Hypothalamus (tissue), 51 donors: ENCODE measurements at regions not wholly inside any gene's neighbourhood (a gene's known extent, or its start where the extent isn't known, plus 50 kb on each side); places are given as distances from the start of the nearest gene placed in this dataset.

Source experiments
- DNase-seq, 51 donors: peaks; one replicate each; lab custom pipeline; 2025; lab: John Stamatoyannopoulos, UW

DNA sequence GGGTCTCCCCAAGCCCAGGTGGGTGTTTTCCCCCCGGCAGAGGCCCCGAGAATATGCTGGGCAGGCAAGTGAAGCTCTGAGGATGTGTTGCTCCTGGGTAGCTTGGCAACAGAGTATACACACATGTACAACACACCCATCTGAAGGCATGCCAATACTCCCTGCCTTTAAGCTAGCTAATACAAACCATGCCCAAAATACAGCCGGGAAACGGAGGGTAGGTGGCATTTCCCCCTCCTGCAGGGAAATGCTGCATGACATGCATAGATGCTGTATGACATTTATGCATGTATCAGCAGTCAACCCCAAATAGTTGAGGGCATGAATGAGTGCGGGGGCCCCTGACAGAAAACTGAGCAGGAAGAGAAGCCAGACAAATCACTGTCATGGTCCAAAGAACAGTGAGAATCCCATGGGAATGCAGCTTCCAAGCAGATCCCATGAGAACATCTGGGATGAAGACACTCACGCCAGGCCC, 614.1 kb downstream of the EBF1 start:
- no peak for DNase-seq

DNA sequence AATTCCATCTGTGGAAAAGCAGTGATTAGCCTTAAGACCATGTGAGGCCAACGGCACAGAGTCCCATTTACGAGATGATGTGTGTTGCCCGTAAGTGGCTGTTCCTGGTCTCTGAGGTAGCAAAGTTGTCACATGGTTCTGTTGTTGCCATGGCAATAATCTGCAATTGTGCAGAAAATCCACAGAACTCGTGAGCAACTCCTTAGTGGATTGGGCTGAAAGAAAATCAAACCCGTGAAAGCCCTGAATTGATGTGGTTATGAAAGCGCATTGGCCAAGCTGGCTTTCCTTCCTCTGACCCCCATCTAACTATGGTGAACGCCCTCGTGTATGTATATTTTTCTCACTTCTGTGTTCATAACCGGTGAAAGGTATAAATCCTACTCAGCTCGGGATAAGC, 614.7 kb downstream of the EBF1 start:
- DNase-seq: peak in 3 of 51 donors; percentile 4 to 11 (median 5)

DNA sequence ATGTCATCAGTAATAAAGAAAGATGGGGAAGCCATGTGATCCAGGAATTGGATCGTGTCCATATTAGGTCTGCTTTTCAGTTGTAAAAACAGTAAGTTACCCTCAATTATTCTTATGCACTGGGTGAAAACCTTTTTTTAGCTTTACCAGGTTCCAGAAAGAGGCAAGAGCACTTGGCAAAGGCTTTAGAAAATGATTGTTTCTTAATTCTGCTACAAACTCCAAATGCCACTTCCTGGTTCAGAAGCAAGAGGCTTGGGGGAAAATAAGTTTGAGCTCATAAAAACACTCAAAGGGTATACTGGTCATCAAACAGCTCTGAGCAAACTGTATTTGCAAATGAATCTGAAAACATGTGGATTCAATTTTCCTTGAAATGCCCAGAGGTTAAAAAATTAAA, 615.6 kb downstream of the EBF1 start:
- no peak for DNase-seq

DNA sequence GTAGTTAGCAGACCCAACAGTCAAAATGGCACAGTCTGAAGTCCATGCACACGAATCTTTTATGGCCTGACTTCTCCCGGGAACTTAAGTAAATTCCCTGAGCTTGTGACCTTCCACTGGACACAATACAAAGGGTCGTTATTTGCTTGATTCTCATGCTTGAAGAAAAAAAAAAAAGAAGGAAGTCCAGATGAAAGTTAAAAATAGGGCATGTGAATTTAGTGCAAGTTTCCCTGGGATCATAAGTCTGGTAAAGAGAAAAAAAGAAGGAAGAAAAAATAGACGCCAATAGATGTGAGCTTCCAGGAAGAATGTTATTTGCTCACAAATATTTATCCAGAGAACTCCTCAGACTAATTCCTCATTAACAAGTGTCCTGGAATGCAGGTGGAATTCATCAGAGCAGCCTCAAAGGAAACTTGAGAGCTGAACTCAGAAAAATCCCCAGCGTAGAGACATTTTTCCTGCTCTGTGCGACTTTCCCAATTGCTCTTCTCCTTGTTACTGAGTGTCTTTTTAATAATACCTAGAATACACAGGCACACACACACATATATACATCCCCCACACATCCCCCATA, 616.3 kb downstream of the EBF1 start:
- no peak for DNase-seq

GRCh38 chr5:158482125-158482524, 617.6 kb downstream of the EBF1 start:
- no peak for DNase-seq

- DNase-seq: no peak
Observed at GRCh38 chr5:158478139-158478538, 619.2 kb upstream of the CLINT1 start.

DNA sequence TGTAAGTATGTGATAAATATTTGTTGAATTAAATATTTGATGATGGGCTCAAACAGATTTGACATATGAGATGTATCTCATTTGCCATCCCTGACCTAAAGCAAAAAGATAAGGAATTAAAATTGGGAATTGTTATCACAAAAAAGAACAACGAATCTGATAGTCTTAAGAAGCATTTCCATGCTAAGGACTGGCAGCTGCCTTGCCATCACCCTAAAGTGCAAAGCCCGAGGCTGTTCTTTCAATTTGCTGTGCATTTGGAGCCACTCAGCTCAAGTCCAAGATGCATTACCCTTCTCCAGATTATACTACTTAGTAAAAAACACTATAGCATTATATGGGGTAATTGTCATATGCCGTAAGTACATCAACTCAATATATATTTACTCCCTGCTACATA, 618.3 kb upstream of the CLINT1 start:
- no peak for DNase-seq

GRCh38 chr5:158473016-158473635, 614.2 kb upstream of the CLINT1 start:
- DNase-seq: no peak

DNA sequence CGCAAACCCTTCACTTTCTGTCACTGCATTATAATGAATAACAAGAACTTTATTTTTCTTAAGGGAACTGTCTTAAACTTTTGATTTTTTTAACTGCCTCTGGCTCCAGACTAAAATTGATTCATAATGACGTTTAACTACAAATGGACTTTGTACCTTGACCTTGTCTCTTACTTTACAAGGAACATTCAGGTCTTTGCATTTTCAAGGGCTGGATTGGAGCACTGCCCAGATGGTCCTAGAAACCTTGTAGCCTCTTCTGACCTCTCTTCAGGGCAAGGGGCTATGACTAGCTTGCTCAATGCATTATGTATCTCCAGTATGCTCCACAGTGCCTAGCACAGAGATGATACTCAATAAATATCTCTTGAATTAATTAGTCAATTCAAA, 612.6 kb upstream of the CLINT1 start:
- no peak for DNase-seq

GRCh38 chr5:158470764-158471534, 612.0 kb upstream of the CLINT1 start:
- no peak for DNase-seq

DNA sequence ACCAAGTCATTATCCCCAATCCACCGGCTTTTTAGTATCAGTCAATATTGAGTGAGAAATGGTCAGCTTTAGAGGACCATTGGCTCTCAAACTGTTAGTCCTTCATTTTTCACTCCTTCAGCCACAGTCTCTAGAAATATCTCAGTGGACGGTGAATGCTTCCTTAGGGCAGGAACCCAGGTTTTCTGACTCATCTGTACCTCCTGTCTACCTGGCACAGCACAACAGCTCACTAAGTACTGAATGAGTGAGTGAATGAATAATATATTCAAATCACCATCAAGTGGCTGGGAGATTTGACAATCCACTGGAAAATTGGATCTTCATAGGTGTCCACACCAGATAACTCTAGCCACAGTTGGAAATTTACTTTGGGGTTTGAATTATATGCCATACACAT, 609.5 kb upstream of the CLINT1 start:
- DNase-seq: no peak

DNA sequence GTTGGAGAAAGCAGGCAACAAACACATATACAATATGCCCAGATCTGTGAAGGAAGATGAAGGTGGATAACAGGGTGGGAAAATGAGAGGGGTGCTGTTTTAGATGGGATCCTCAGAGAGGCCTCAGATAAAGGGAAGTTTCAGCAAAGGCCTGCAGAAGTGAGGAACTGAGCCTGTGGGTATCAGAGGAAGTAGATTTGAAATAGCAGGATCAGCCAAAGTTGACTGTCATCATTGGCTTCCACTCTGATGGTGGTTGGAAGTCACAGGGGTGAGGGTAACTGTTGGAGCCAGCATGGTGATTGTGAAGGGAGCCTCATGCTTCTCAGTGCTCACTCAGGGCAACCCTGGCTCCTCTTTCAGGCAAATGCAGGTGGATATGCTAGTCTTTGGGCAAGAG, 607.2 kb upstream of the CLINT1 start:
- peak in 1 of 51 donors; percentile 4 for DNase-seq

DNA sequence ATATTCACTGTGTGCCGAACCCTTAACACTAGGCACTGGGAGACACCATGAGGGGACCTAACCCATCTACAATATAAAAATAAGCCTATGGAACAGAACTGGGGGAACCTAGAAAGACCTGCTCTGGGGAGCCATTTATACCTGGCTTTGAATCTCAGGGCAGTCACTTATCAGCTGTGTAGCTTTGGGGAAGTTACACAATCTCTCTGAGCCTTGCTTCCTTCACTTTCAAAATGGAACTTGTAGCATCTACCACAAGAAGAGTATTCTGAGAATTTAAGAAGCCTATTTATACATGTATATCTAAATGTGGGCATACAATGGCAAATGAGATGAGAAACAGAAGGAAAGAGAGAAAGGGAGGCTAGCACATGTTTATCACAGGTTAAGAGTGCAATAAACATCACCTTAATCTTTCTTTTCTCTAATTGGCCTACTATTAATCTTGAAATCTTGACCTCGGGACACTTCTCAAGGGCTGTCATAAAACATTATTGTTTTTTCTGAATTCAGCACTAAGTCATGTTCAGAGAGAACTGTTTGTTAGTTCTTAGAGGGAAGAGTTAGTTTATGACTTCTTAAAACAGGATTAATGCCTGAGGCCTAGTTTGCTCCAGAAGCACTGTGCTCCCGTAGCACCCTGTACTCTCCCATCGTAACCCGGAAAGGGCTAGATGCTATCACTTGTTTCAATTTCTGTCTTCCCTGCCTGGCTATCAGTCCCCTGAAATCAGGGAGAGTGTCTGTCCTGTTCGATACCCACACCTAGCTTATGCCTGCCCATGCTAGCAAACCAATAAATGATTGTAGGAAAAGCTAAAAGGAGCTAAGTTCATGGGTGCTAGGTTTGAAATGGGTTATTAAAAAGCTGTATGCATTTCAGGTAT, 606.4 kb upstream of the CLINT1 start:
- no peak for DNase-seq

DNA sequence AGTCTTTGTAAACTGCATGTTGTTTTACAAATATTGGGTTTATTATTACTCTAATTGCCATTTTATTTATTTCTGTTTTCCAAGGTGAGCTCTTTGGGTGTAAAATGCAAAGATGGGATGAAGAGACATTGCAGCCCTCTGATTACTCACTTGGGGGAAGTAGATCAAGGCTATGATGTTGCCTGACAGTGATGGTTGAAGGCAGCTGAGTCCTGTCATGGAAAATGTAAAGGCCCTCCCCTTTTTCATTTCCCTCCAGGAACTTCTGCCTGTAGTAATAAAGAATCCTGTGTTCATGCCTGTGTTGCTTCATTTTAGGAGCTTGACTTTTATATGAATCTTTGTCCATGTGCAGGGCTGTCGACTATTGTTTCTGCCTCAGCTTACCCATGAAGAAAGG, 605.4 kb upstream of the CLINT1 start:
- no peak for DNase-seq

DNA sequence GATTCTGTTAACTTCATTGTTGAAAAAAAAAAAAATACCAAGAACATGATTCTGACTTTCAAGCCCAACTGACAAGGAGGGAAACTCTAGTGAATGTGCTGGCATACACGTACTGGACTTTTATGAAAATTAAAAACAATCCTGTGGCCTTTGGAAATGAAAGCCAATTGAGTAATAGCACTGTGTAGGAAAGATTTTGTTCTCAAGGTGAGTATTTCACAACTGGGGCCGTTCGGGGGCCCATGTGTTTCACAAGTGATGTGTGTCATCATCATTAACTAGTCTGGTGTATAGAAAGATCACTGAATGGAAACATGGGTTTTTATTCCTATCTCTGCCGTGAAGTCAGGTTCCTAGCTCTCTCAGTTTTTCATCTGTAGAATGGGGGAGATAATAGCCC, 605.0 kb upstream of the CLINT1 start:
- no peak for DNase-seq

- DNase-seq: no peak
Observed at GRCh38 chr5:158463188-158463587, 604.2 kb upstream of the CLINT1 start.

GRCh38 chr5:158462349-158463114, 603.6 kb upstream of the CLINT1 start:
- DNase-seq: no peak

GRCh38 chr5:158461240-158461854, 602.4 kb upstream of the CLINT1 start:
- no peak for DNase-seq

- no peak for DNase-seq
Observed at GRCh38 chr5:158458086-158458485, 599.1 kb upstream of the CLINT1 start.

GRCh38 chr5:158456756-158457155, 597.8 kb upstream of the CLINT1 start:
- no peak for DNase-seq
